ENCODE measurements at regions not wholly inside any gene's neighbourhood (a gene's known extent, or its start where the extent isn't known, plus 50 kb on each side); places are given as distances from the start of the nearest gene placed in this dataset.

GRCh38 chr6:153215242-153215641, 84.2 kb upstream of the RGS17 start:
- Histone ChIP-seq H3K9me1 (ENCODE audit: control insufficient read depth, insufficient read depth, low read length) (no peaks in the 10 kb centered on the region), H3K36me3 (ENCODE audit: control insufficient read depth, insufficient read depth, low read length) (no peaks in the 10 kb centered on the region), H3K9me3 (replicated peaks; ENCODE audit: control insufficient read depth, insufficient read depth, low read depth, low read length) (no peaks in the 10 kb centered on the region), H3K4me3 (no peak overlapping the region), H3K79me2 (ENCODE audit: control insufficient read depth, insufficient read depth, low read length) (no peaks in the 10 kb centered on the region), H4K20me1 (replicated peaks; ENCODE audit: control insufficient read depth, insufficient read depth, low read length) (no peaks in the 10 kb centered on the region), H2AFZ (ENCODE audit: low read depth, low read length) (no peak overlapping the region), H3K27me3 (ENCODE audit: control insufficient read depth in 2 of 2, insufficient read depth in 2 of 2, low read length in 2 of 2) (no peaks in the 10 kb centered on the region), H3K9ac (ENCODE audit: insufficient read depth in 1 of 2, low read depth in 2 of 2, low read length in 2 of 2) (no peak overlapping the region), H3K4me1 (replicated peaks in 1 of 2; ENCODE audit: control insufficient read depth in 2 of 2, insufficient read depth in 2 of 2, low read length in 2 of 2) (no peaks in the 10 kb centered on the region), H3K4me2 (ENCODE audit: insufficient read depth, low read length) (no peak overlapping the region), H3K27ac (ENCODE audit: extremely low read depth, low read depth, low read length) (no peak overlapping the region)
- 2% methylated on average over 5 of the region's 5 CpGs for WGBS (ENCODE audit: insufficient coverage, low coverage, missing lambda C conversion rate)
- in situ Hi-C loops (cut with MboI) (no loop called here), intact Hi-C loops (cut with micrococcal nuclease) (no loop called here)
- FAIRE-seq (no peak), DNase-seq (ENCODE audit: extremely low read depth in 1 of 4, low spot score in 3 of 4) (no peak), ATAC-seq (no peak)
- no peak for TF ChIP-seq NFIC (IDR thresholded peaks at IDR 0.05)
- TF ChIP-seq CCNT2 (IDR thresholded peaks at IDR 0.05; ENCODE audit: borderline replicate concordance, extremely low read depth, insufficient read length, low read depth, low read length) = no peak
- TF ChIP-seq ADNP (tag; IDR thresholded peaks at IDR 0.05) = no peak
- no peak for TF ChIP-seq GABPA (tag; conservative IDR thresholded peaks at IDR 0.05; ENCODE audit: low read depth)
- no peak for TF ChIP-seq BRD9 (IDR thresholded peaks at IDR 0.05; ENCODE audit: low read depth, partially characterized antibody)
- TF ChIP-seq TCFL5 (CRISPR knock-in tag; conservative IDR thresholded peaks at IDR 0.05) = no peak
- POLR2A ChIA-PET = no interaction called here
- CTCF ChIA-PET (ENCODE audit: low intra/inter-chr PET ratio) = no interaction called here
- no TSS peak for BruUV-seq (replicated peaks)

GRCh38 chr6:153214436-153214835, 83.4 kb upstream of the RGS17 start:
- H4K20me1 ChIP-seq (replicated peaks; ENCODE audit: control insufficient read depth, insufficient read depth, low read length) = no peaks in the 10 kb centered on the region
- no peak overlapping the region for H3K9ac ChIP-seq (ENCODE audit: insufficient read depth in 1 of 2, low read depth in 2 of 2, low read length in 2 of 2)
- no TSS peak for BruUV-seq (replicated peaks)
- no peaks in the 10 kb centered on the region for H3K27me3 ChIP-seq (ENCODE audit: control insufficient read depth in 2 of 2, insufficient read depth in 2 of 2, low read length in 2 of 2)
- H3K4me3 ChIP-seq = no peak overlapping the region
- FAIRE-seq (no peak), ATAC-seq (no peak), DNase-seq (ENCODE audit: extremely low read depth in 1 of 4, low spot score in 3 of 4) (no peak)
- H3K4me2 ChIP-seq (ENCODE audit: insufficient read depth, low read length) = no peak overlapping the region
- no peaks in the 10 kb centered on the region for H3K9me3 ChIP-seq (replicated peaks; ENCODE audit: control insufficient read depth, insufficient read depth, low read depth, low read length)
- intact Hi-C loops (cut with micrococcal nuclease) (no loop called here), in situ Hi-C loops (cut with MboI) (no loop called here)
- no peaks in the 10 kb centered on the region for H3K36me3 ChIP-seq (ENCODE audit: control insufficient read depth, insufficient read depth, low read length)
- ChIA-PET CTCF (ENCODE audit: low intra/inter-chr PET ratio) (no interaction called here), POLR2A (no interaction called here)
- WGBS (ENCODE audit: insufficient coverage, low coverage, missing lambda C conversion rate) = 0% methylated on average over 1 of the region's 1 CpG
- no peaks in the 10 kb centered on the region for H3K9me1 ChIP-seq (ENCODE audit: control insufficient read depth, insufficient read depth, low read length)
- no peaks in the 10 kb centered on the region for H3K79me2 ChIP-seq (ENCODE audit: control insufficient read depth, insufficient read depth, low read length)
- no peak overlapping the region for H2AFZ ChIP-seq (ENCODE audit: low read depth, low read length)
- no peaks in the 10 kb centered on the region for H3K4me1 ChIP-seq (replicated peaks in 1 of 2; ENCODE audit: control insufficient read depth in 2 of 2, insufficient read depth in 2 of 2, low read length in 2 of 2)
- TF ChIP-seq ZNF561 (CRISPR knock-in tag; conservative IDR thresholded peaks at IDR 0.05) (no peak), ZNF717 (CRISPR knock-in tag; IDR thresholded peaks at IDR 0.05) (no peak), ZNF408 (CRISPR knock-in tag; IDR thresholded peaks at IDR 0.05; ENCODE audit: low read depth) (no peak), POU5F1 (IDR thresholded peaks at IDR 0.05; ENCODE audit: borderline replicate concordance, low read depth, low read length, partially characterized antibody) (no peak)
- no peak overlapping the region for H3K27ac ChIP-seq (ENCODE audit: extremely low read depth, low read depth, low read length)
